Right cardiac atrium (tissue), 5 donors: ENCODE measurements at regions not wholly inside any gene's neighbourhood (a gene's known extent, or its start where the extent isn't known, plus 50 kb on each side); places are given as distances from the start of the nearest gene placed in this dataset.
"Not testable (repeated sequence)": the region's sequence is repeated elsewhere in the genome, so short reads cannot be mapped to it uniquely, and the experiment has no call there.

Experiments
- ATAC-seq, 2 donors: fragments of 200-7000 bp; cut with Tn5 transposase; one replicate each; pipeline versions ENCODE4 v1.8.0 to v1.9.1; 2020; ENCODE audit warnings: moderate library complexity in 2 of 2, mild to moderate bottlenecking in 1 of 2
- DNase-seq, 3 donors: peaks; one replicate each; pipeline ENCODE4 v3.0.0-alpha.2; 2020
- H3K27ac ChIP-seq: one replicate; pipeline ENCODE4 v1.5.1; 2013; ENCODE audit warnings: mild to moderate bottlenecking, low read length, control low read depth, moderate library complexity
- H3K27me3 ChIP-seq: one replicate; pipeline ENCODE4 v1.6.1; 2013; ENCODE audit not compliant: control insufficient read depth, insufficient read depth
- H3K4me1 ChIP-seq: one replicate; pipeline ENCODE4 v1.6.1; 2013; ENCODE audit warnings: low read length; ENCODE audit not compliant: control insufficient read depth, insufficient read depth
- H3K4me3 ChIP-seq: one replicate; pipeline ENCODE4 v1.5.1; 2013; ENCODE audit warnings: low read length, control low read depth
- H3K9me3 ChIP-seq: one replicate; pipeline ENCODE4 v1.6.1; 2013; ENCODE audit warnings: low read length; ENCODE audit not compliant: control insufficient read depth
- WGBS: extraction: QIAGEN DNeasy Blood & Tissue Kit; methylation state at CpG from one replicate; pipeline ENCODE4 v1.1.7; 2013; 5-methylcytosine and 5-hydroxymethylcytosine counted together
- intact Hi-C, 4 donors: fragments of 100-400 bp; cut with DNase I; formaldehyde crosslinking; loops; one replicate each; pipeline versions ENCODE4 v1.11.0 to v1.14.0; 2022 to 2023
- donor health status: healthy with polysubstance abuse.
- donor health status: DM: no; HTN: yes; CAD: no.
- donor health status: DM: no; HTN: no; CAD: no.
- donor health status: DM: no; HTN: yes; CAD: no; lungs with severe emphysema.
- donor health status: DM: yes; HTN: yes; CAD: no.

GRCh38 chr18:73535189-73535588 lies 612.4 kb downstream of the FBXO15 start:
- Histone ChIP-seq H3K4me3 (no peak overlapping the region), H3K27me3 (no peaks in the 10 kb centered on the region), H3K4me1 (no peaks in the 10 kb centered on the region), H3K9me3 (no peaks in the 10 kb centered on the region), H3K27ac (no peak overlapping the region)
- ATAC-seq (no peak), DNase-seq (no peak)
- intact Hi-C loops: no loop called here
- WGBS: 88% methylated on average over 6 of the region's 6 CpGs

- no peak overlapping the region for H3K27ac ChIP-seq
- H3K9me3 ChIP-seq: no peaks in the 10 kb centered on the region
- no peak overlapping the region for H3K4me3 ChIP-seq
- DNase-seq (no peak), ATAC-seq (no peak)
- intact Hi-C loops: no loop called here
- H3K4me1 ChIP-seq: no peaks in the 10 kb centered on the region
- WGBS: 93% methylated on average over 3 of the region's 3 CpGs
- H3K27me3 ChIP-seq: no peaks in the 10 kb centered on the region
Measured at GRCh38 chr18:73531601-73532000, 616.0 kb downstream of the FBXO15 start.

GRCh38 chr18:73528066-73528465 lies 619.6 kb downstream of the FBXO15 start:
- 89% methylated on average over 7 of the region's 7 CpGs for WGBS
- DNase-seq (no peak), ATAC-seq (no peak)
- no peak overlapping the region for H3K4me3 ChIP-seq
- intact Hi-C loops: no loop called here
- H3K27me3 ChIP-seq: no peaks in the 10 kb centered on the region
- H3K4me1 ChIP-seq: no peaks in the 10 kb centered on the region
- no peak overlapping the region for H3K27ac ChIP-seq
- H3K9me3 ChIP-seq: no peaks in the 10 kb centered on the region

GRCh38 chr18:73520229-73520628 lies 627.4 kb downstream of the FBXO15 start:
- Histone ChIP-seq H3K27ac (no peak overlapping the region), H3K27me3 (no peaks in the 10 kb centered on the region), H3K4me3 (no peak overlapping the region), H3K4me1 (no peaks in the 10 kb centered on the region), H3K9me3 (no peaks in the 10 kb centered on the region)
- ATAC-seq: no peak
- WGBS: 74% methylated on average over 5 of the region's 5 CpGs
- intact Hi-C loops: no loop called here
- DNase-seq: no peak

- DNase-seq, H3K27ac ChIP-seq, H3K9me3 ChIP-seq, intact Hi-C loops, H3K27me3 ChIP-seq, ATAC-seq, H3K4me1 ChIP-seq, H3K4me3 ChIP-seq: not testable (repeated sequence)
- WGBS: 91% methylated on average over 2 of the region's 2 CpGs
Measured at GRCh38 chr18:73516056-73516455, 631.6 kb downstream of the FBXO15 start.

- ATAC-seq (no peak), DNase-seq (no peak)
- WGBS: 91% methylated on average over 1 of the region's 1 CpG
- intact Hi-C loops: no loop called here
- H3K9me3 ChIP-seq: no peaks in the 10 kb centered on the region
- no peaks in the 10 kb centered on the region for H3K27me3 ChIP-seq
- no peak overlapping the region for H3K4me3 ChIP-seq
- no peaks in the 10 kb centered on the region for H3K4me1 ChIP-seq
- no peak overlapping the region for H3K27ac ChIP-seq
Measured at GRCh38 chr18:73514449-73514848, 633.2 kb downstream of the FBXO15 start.

GRCh38 chr18:73511771-73512503 lies 635.7 kb downstream of the FBXO15 start:
- Histone ChIP-seq H3K4me1 (no peaks in the 10 kb centered on the region), H3K9me3 (no peaks in the 10 kb centered on the region), H3K27ac (no peak overlapping the region), H3K4me3 (no peak overlapping the region), H3K27me3 (no peaks in the 10 kb centered on the region)
- 53% methylated on average over 12 of the region's 12 CpGs for WGBS
- intact Hi-C loops: no loop called here
- no peak for DNase-seq
- no peak for ATAC-seq

GRCh38 chr18:73509460-73509859 lies 638.2 kb downstream of the FBXO15 start:
- Histone ChIP-seq H3K4me3 (no peak overlapping the region), H3K27ac (no peak overlapping the region), H3K9me3 (no peaks in the 10 kb centered on the region), H3K4me1 (no peaks in the 10 kb centered on the region), H3K27me3 (no peaks in the 10 kb centered on the region)
- intact Hi-C loops: no loop called here
- 71% methylated on average over 2 of the region's 2 CpGs for WGBS
- ATAC-seq (no peak), DNase-seq (no peak)

- DNase-seq (no peak), ATAC-seq (no peak)
- Histone ChIP-seq H3K27ac (no peak overlapping the region), H3K27me3 (no peaks in the 10 kb centered on the region), H3K9me3 (no peaks in the 10 kb centered on the region), H3K4me3 (no peak overlapping the region), H3K4me1 (no peaks in the 10 kb centered on the region)
- 0% methylated on average over 1 of the region's 1 CpG for WGBS
- intact Hi-C loops: no loop called here
Measured at GRCh38 chr18:73503326-73503725, 635.5 kb upstream of the NETO1 start.

- intact Hi-C loops: no loop called here
- H3K27ac ChIP-seq: no peak overlapping the region
- ATAC-seq (no peak), DNase-seq (no peak)
- no peak overlapping the region for H3K4me3 ChIP-seq
- no peaks in the 10 kb centered on the region for H3K27me3 ChIP-seq
- H3K4me1 ChIP-seq: no peaks in the 10 kb centered on the region
- WGBS: 56% methylated on average over 2 of the region's 2 CpGs
- H3K9me3 ChIP-seq: no peaks in the 10 kb centered on the region
Measured at GRCh38 chr18:73487966-73488365, 620.2 kb upstream of the NETO1 start.

- no peaks in the 10 kb centered on the region for H3K9me3 ChIP-seq
- no peaks in the 10 kb centered on the region for H3K27me3 ChIP-seq
- no peaks in the 10 kb centered on the region for H3K4me1 ChIP-seq
- no peak overlapping the region for H3K4me3 ChIP-seq
- intact Hi-C loops: no loop called here
- no peak overlapping the region for H3K27ac ChIP-seq
- WGBS: 59% methylated on average over 3 of the region's 3 CpGs
- no peak for DNase-seq
- no peak for ATAC-seq
Measured at GRCh38 chr18:73485166-73485565, 617.4 kb upstream of the NETO1 start.

- ATAC-seq (no peak), DNase-seq (no peak)
- WGBS: 93% methylated on average over 2 of the region's 2 CpGs
- Histone ChIP-seq H3K4me1 (no peaks in the 10 kb centered on the region), H3K27me3 (no peaks in the 10 kb centered on the region), H3K27ac (no peak overlapping the region), H3K9me3 (no peaks in the 10 kb centered on the region), H3K4me3 (no peak overlapping the region)
- intact Hi-C loops: no loop called here
Measured at GRCh38 chr18:73482901-73483300, 615.1 kb upstream of the NETO1 start.
